HepG2 (cell line): ENCODE measurements at regions not wholly inside any gene's neighbourhood (a gene's known extent, or its start where the extent isn't known, plus 50 kb on each side); places are given as distances from the start of the nearest gene placed in this dataset.

Source experiments
- ATAC-seq: fragments of 200-7000 bp; cut with Tn5 transposase; 3 replicates; pipeline ENCODE4 v1.9.1; 2020; ENCODE audit warnings: mild to moderate bottlenecking, moderate library complexity
- BruUV-seq: library from RNA; stranded (reverse); fragments of 400-500 nt; replicated peaks from 2 replicates; lab custom pipeline; 2021; lab: Mats Ljungman, UMichigan
- CTCF ChIA-PET: fragments of 300-600 bp; formaldehyde crosslinking; extraction: SDS; loops from one replicate; lab custom pipeline; 2021; ENCODE audit warnings: low total read pairs, inconsistent platforms, low intra/inter-chr PET ratio; lab: Yijun Ruan, JAX
- POLR2A ChIA-PET: fragments of 350-600 bp; sonication (Branson Sonifier 250); formaldehyde crosslinking; loops from one replicate; lab custom pipeline; 2020; ENCODE audit warnings: antibody characterized with exemption, inconsistent platforms; lab: Yijun Ruan, JAX
- DNase-seq: peaks from one replicate; pipeline ENCODE4 v3.0.0-alpha.2; 2015; ENCODE audit warnings: low spot score
- FAIRE-seq: peaks from 3 replicates; lab custom pipeline; 2011; peaks lifted over from hg19 to GRCh38; lab: Jason Lieb, UNC
- H2AFZ ChIP-seq: one replicate; pipeline ENCODE4 v1.6.1; 2011; ENCODE audit warnings: low read length, inconsistent platforms
- H3K27ac ChIP-seq: fragments of 300-600 bp; 3 replicates; pipeline ENCODE4 v1.8.0; 2011; ENCODE audit warnings: mixed run types, mild to moderate bottlenecking, mixed read lengths, low read length, inconsistent platforms; ENCODE audit not compliant: insufficient read depth; ENCODE audit errors: extremely low read length
- H3K27me3 ChIP-seq, 2 experiments: fragments of 200-600 bp in 1 of 2; 2 replicates in 1 of 2; 3 replicates in 1 of 2; pipeline versions ENCODE4 v1.6.0 to v1.8.0; 2011; ENCODE audit warnings: low read length in 2 of 2, mild to moderate bottlenecking in 2 of 2, moderate library complexity in 2 of 2, inconsistent platforms in 1 of 2; ENCODE audit not compliant: insufficient read depth in 2 of 2, control insufficient read depth in 1 of 2
- H3K36me3 ChIP-seq, 2 experiments: fragments of 200-600 bp in 1 of 2; replicated peaks in 1 of 2; 2 replicates in 1 of 2; 3 replicates in 1 of 2; pipeline versions ENCODE4 v1.5.1 to v1.8.0; 2011; ENCODE audit warnings: low read length in 2 of 2, inconsistent platforms in 1 of 2; ENCODE audit not compliant: insufficient read depth in 2 of 2, control insufficient read depth in 1 of 2
- H3K4me1 ChIP-seq: 2 replicates; pipeline ENCODE4 v1.5.1; 2012; ENCODE audit warnings: low read length, inconsistent platforms; ENCODE audit not compliant: insufficient read depth
- H3K4me2 ChIP-seq: 2 replicates; pipeline ENCODE4 v1.6.0; 2011; ENCODE audit warnings: low read depth, low read length, inconsistent platforms
- H3K4me3 ChIP-seq, 3 experiments: fragments of 200-600 bp in 1 of 3; sonication (generic), shearing (Covaris generic) in 1 of 3; replicated peaks in 1 of 3; 2 replicates each; pipeline ENCODE4 v1.5.1; 2011 to 2016; ENCODE audit warnings: low read length in 3 of 3, inconsistent platforms in 2 of 3, low read depth in 2 of 3, mild to moderate bottlenecking in 2 of 3, control low read depth in 1 of 3, mixed read lengths in 1 of 3; ENCODE audit not compliant: insufficient read depth in 1 of 3
- H3K79me2 ChIP-seq: one replicate; pipeline ENCODE4 v1.6.1; 2011; ENCODE audit warnings: low read length, inconsistent platforms; ENCODE audit not compliant: insufficient read depth
- H3K9ac ChIP-seq: 2 replicates; pipeline ENCODE4 v1.6.0; 2011; ENCODE audit warnings: mild to moderate bottlenecking, low read depth, low read length, inconsistent platforms; ENCODE audit not compliant: insufficient read depth
- H3K9me3 ChIP-seq: 2 replicates; pipeline ENCODE4 v1.5.1; 2012; ENCODE audit warnings: mild to moderate bottlenecking, low read length
- H4K20me1 ChIP-seq: 2 replicates; pipeline ENCODE4 v1.6.0; 2011; ENCODE audit warnings: inconsistent platforms, mild to moderate bottlenecking, low read length, moderate library complexity; ENCODE audit not compliant: insufficient read depth
- CAMTA2 ChIP-seq: sonication (generic); formaldehyde crosslinking; IDR thresholded peaks from 2 replicates; pipeline ENCODE4 v1.4.0; 2020; ENCODE audit warnings: mild to moderate bottlenecking, missing genetic modification reagents, borderline replicate concordance
- CENPBD1 ChIP-seq: sonication (generic); formaldehyde crosslinking; IDR thresholded peaks from 2 replicates; pipeline ENCODE4 v1.8.0; 2022; ENCODE audit warnings: missing genetic modification reagents, low read depth, mild to moderate bottlenecking, borderline replicate concordance
- GZF1 ChIP-seq: sonication (generic); formaldehyde crosslinking; IDR thresholded peaks from 2 replicates; pipeline ENCODE4 v1.5.1; 2020; ENCODE audit warnings: mild to moderate bottlenecking, missing genetic modification reagents
- NR2F2 ChIP-seq: IDR thresholded peaks from 2 replicates; pipeline ENCODE4 v1.6.1; 2012; ENCODE audit warnings: low read depth, inconsistent platforms, borderline replicate concordance
- RFX3 ChIP-seq: IDR thresholded peaks from 2 replicates; pipeline ENCODE4 v1.6.1; 2016; ENCODE audit warnings: missing biosample characterization, missing genetic modification reagents
- STAT5B ChIP-seq: sonication (generic); formaldehyde crosslinking; IDR thresholded peaks from 2 replicates; pipeline ENCODE4 v1.4.0; 2020; ENCODE audit warnings: missing genetic modification reagents
- TBX2 ChIP-seq: sonication (generic); formaldehyde crosslinking; IDR thresholded peaks from 2 replicates; pipeline ENCODE4 v1.5.0; 2020; ENCODE audit warnings: missing genetic modification reagents, mild to moderate bottlenecking, borderline replicate concordance
- ZNF703 ChIP-seq: sonication (generic); formaldehyde crosslinking; IDR thresholded peaks from 2 replicates; pipeline ENCODE4 v1.5.1; 2020; ENCODE audit warnings: missing genetic modification reagents, mild to moderate bottlenecking, moderate library complexity, borderline replicate concordance
- WGBS: methylation state at CpG from one replicate; pipeline ENCODE4 v1.1.6; 2017; ENCODE audit warnings: low lambda C conversion rate; 5-methylcytosine and 5-hydroxymethylcytosine counted together
- in situ Hi-C: cut with HindIII; loops from 2 replicates; pipeline ENCODE4 v1.10.0; 2017; ENCODE audit warnings: low pct_unique_long_range_greater_than_20kb; ENCODE audit not compliant: extremely low pct_ligation_motif_present
- intact Hi-C: fragments of 100-400 bp; cut with micrococcal nuclease; formaldehyde crosslinking; loops from one replicate; pipeline ENCODE4 v1.10.0; 2022; ENCODE audit not compliant: unreplicated experiment
- TF ChIP-seq, protein P1 (sequence below): sonication (generic); formaldehyde crosslinking; IDR thresholded peaks from 2 replicates; pipeline ENCODE4 v1.5.0; 2020; ENCODE audit warnings: missing genetic modification reagents
- TF ChIP-seq, protein P2 (sequence below): sonication (generic); formaldehyde crosslinking; IDR thresholded peaks from 2 replicates; pipeline ENCODE4 v1.5.1; 2020; ENCODE audit warnings: mild to moderate bottlenecking, missing genetic modification reagents, moderate library complexity

DNA sequence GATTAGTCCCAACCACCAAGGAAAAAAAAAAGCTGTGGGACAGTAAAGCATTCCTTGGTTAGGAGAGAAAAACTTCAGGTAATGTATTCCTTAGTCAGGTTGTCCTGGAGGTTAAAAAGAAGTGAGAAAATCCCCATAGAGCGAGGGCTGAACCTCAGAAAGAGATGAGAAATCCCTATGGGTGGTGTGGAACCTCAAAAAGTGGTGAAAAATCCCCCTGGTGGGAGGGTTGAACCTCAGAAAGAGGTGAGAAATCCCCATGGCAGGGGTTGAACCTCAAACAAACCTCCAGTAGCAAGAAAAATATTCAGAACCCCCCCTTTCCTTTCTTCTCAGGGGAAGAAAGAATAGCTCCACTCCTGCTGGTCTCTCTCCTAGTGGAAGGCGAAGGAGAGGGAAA is 128.2 kb upstream of the TBL1Y start:
- Histone ChIP-seq H3K4me1 (no peaks in the 10 kb centered on the region), H3K36me3 (no peaks in the 10 kb centered on the region), H3K4me2 (no peak overlapping the region), H4K20me1 (no peaks in the 10 kb centered on the region), H3K9me3 (no peaks in the 10 kb centered on the region), H3K9ac (no peak overlapping the region), H3K4me3 (no peak overlapping the region), H2AFZ (no peak overlapping the region), H3K27me3 (no peaks in the 10 kb centered on the region), H3K27ac (no peak overlapping the region), H3K79me2 (no peaks in the 10 kb centered on the region)
- intact Hi-C loops, result no loop called here
- no peak for DNase-seq
- TF ChIP-seq, protein P1, sequence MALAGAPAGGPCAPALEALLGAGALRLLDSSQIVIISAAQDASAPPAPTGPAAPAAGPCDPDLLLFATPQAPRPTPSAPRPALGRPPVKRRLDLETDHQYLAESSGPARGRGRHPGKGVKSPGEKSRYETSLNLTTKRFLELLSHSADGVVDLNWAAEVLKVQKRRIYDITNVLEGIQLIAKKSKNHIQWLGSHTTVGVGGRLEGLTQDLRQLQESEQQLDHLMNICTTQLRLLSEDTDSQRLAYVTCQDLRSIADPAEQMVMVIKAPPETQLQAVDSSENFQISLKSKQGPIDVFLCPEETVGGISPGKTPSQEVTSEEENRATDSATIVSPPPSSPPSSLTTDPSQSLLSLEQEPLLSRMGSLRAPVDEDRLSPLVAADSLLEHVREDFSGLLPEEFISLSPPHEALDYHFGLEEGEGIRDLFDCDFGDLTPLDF (CRISPR knock-in tag), result no peak
- TF ChIP-seq NR2F2 (no peak), ZNF703 (no peak), TBX2 (no peak), STAT5B (CRISPR knock-in tag) (no peak), CAMTA2 (CRISPR knock-in tag) (no peak), RFX3 (no peak), GZF1 (CRISPR knock-in tag) (no peak), CENPBD1 (CRISPR knock-in tag) (no peak)
- TF ChIP-seq, protein P2, sequence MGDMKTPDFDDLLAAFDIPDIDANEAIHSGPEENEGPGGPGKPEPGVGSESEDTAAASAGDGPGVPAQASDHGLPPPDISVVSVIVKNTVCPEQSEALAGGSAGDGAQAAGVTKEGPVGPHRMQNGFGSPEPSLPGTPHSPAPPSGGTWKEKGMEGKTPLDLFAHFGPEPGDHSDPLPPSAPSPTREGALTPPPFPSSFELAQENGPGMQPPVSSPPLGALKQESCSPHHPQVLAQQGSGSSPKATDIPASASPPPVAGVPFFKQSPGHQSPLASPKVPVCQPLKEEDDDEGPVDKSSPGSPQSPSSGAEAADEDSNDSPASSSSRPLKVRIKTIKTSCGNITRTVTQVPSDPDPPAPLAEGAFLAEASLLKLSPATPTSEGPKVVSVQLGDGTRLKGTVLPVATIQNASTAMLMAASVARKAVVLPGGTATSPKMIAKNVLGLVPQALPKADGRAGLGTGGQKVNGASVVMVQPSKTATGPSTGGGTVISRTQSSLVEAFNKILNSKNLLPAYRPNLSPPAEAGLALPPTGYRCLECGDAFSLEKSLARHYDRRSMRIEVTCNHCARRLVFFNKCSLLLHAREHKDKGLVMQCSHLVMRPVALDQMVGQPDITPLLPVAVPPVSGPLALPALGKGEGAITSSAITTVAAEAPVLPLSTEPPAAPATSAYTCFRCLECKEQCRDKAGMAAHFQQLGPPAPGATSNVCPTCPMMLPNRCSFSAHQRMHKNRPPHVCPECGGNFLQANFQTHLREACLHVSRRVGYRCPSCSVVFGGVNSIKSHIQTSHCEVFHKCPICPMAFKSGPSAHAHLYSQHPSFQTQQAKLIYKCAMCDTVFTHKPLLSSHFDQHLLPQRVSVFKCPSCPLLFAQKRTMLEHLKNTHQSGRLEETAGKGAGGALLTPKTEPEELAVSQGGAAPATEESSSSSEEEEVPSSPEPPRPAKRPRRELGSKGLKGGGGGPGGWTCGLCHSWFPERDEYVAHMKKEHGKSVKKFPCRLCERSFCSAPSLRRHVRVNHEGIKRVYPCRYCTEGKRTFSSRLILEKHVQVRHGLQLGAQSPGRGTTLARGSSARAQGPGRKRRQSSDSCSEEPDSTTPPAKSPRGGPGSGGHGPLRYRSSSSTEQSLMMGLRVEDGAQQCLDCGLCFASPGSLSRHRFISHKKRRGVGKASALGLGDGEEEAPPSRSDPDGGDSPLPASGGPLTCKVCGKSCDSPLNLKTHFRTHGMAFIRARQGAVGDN (CRISPR knock-in tag), result no peak
- in situ Hi-C loops, result no loop called here
- WGBS, result 9% methylated on average over 2 of the region's 2 CpGs
- FAIRE-seq, result no peak
- no peak for ATAC-seq
- ChIA-PET CTCF (no interaction called here), POLR2A (no interaction called here)
- no TSS peak for BruUV-seq
